ENCODE measurements at regions not wholly inside any gene's neighbourhood (a gene's known extent, or its start where the extent isn't known, plus 50 kb on each side); places are given as distances from the start of the nearest gene placed in this dataset.

- no peak for TF ChIP-seq CTCF (conservative IDR thresholded peaks at IDR 0.05)
- TF ChIP-seq ZFX (IDR thresholded peaks at IDR 0.05) = no peak
Observed at GRCh38 chr18:10135302-10135926, 221.6 kb downstream of the VAPA start.
